Adrenal gland (tissue), 5 donors: ENCODE measurements at regions not wholly inside any gene's neighbourhood (a gene's known extent, or its start where the extent isn't known, plus 50 kb on each side); places are given as distances from the start of the nearest gene placed in this dataset.

Experiments used
- CTCF ChIP-seq, 6 experiments: fragments of 450-650 bp in 4 of 6; fragments of 200-600 bp in 2 of 6; sonication (generic) in 1 of 6; IDR thresholded peaks; 1 replicate in 5 of 6; 2 replicates in 1 of 6; pipeline versions ENCODE4 v1.5.1 to v1.8.0; 2016 to 2021; ENCODE audit warnings: antibody characterized with exemption in 6 of 6, mild to moderate bottlenecking in 2 of 6, moderate library complexity in 1 of 6
- POLR2A ChIP-seq, 2 donors: fragments of 450-650 bp; IDR thresholded peaks; one replicate each; pipeline ENCODE4 v1.6.1; 2017; ENCODE audit warnings: antibody characterized with exemption in 2 of 2, mild to moderate bottlenecking in 2 of 2, moderate library complexity in 1 of 2
- donor health status: DM: no; HTN: no; CAD: no.

GRCh38 chr7:68938151-68938550, 660.1 kb upstream of the AUTS2 start:
- no peak for TF ChIP-seq POLR2A (IDR thresholded peaks at IDR 0.05)
- TF ChIP-seq CTCF (IDR thresholded peaks at IDR 0.05) = no peak
